Lower leg skin (tissue), 3 donors: ENCODE measurements at regions not wholly inside any gene's neighbourhood (a gene's known extent, or its start where the extent isn't known, plus 50 kb on each side); places are given as distances from the start of the nearest gene placed in this dataset.

Experiments used
- CTCF ChIP-seq, 3 donors: fragments of 450-650 bp; IDR thresholded peaks; one replicate each; pipeline ENCODE4 v1.5.1; 2016; ENCODE audit warnings: antibody characterized with exemption in 3 of 3, mild to moderate bottlenecking in 3 of 3, moderate library complexity in 2 of 3
- POLR2A ChIP-seq, 2 donors: fragments of 450-650 bp; IDR thresholded peaks; one replicate each; pipeline ENCODE4 v1.6.1; 2016 to 2017; ENCODE audit warnings: antibody characterized with exemption in 2 of 2, mild to moderate bottlenecking in 1 of 2, moderate library complexity in 1 of 2

- TF ChIP-seq CTCF (IDR thresholded peaks at IDR 0.05) (no peak), POLR2A (IDR thresholded peaks at IDR 0.05) (no peak)
Observed at GRCh38 chr18:10089881-10090280, 176.1 kb downstream of the VAPA start.
